OCI-LY1 (cell line): ENCODE measurements at regions not wholly inside any gene's neighbourhood (a gene's known extent, or its start where the extent isn't known, plus 50 kb on each side); places are given as distances from the start of the nearest gene placed in this dataset.

Experiments
- H2AFZ ChIP-seq: fragments of 200-600 bp; sonication (generic), shearing (Covaris generic); 2 replicates; pipeline ENCODE4 v1.6.0; 2014; ENCODE audit warnings: antibody characterized with exemption, mild to moderate bottlenecking, low read length
- H3F3A ChIP-seq: fragments of 200-600 bp; sonication (generic), shearing (Covaris generic); 2 replicates; pipeline ENCODE4 v1.6.0; 2014; ENCODE audit warnings: mild to moderate bottlenecking, antibody characterized with exemption, low read length, moderate library complexity; ENCODE audit not compliant: insufficient read depth
- H3K27ac ChIP-seq: fragments of 200-600 bp; sonication (generic); 2 replicates; pipeline ENCODE4 v1.5.1; 2014; ENCODE audit warnings: low read length, mixed run types, mild to moderate bottlenecking, low read depth; ENCODE audit not compliant: poor library complexity, severe bottlenecking
- H3K27me3 ChIP-seq: fragments of 200-600 bp; sonication (generic); 2 replicates; pipeline ENCODE4 v1.6.0; 2014; ENCODE audit warnings: antibody characterized with exemption, mild to moderate bottlenecking, low read length, moderate library complexity; ENCODE audit not compliant: insufficient read depth
- H3K36me3 ChIP-seq: fragments of 200-600 bp; sonication (generic); 2 replicates; pipeline ENCODE4 v1.6.1; 2014; ENCODE audit warnings: mild to moderate bottlenecking, antibody characterized with exemption, low read length, moderate library complexity, mixed read lengths; ENCODE audit not compliant: insufficient read depth
- H3K4me1 ChIP-seq: fragments of 200-600 bp; sonication (generic); 2 replicates; pipeline ENCODE4 v1.5.1; 2014; ENCODE audit warnings: mild to moderate bottlenecking, low read length, moderate library complexity; ENCODE audit not compliant: insufficient read depth, severe bottlenecking
- H3K4me2 ChIP-seq: fragments of 200-600 bp; sonication (generic), shearing (Covaris generic); 2 replicates; pipeline ENCODE4 v1.6.1; 2014; ENCODE audit warnings: low read length
- H3K4me3 ChIP-seq: fragments of 200-600 bp; sonication (generic); 2 replicates; pipeline ENCODE4 v1.5.1; 2014; ENCODE audit warnings: low read length, low read depth, mild to moderate bottlenecking, mixed read lengths; ENCODE audit not compliant: poor library complexity, severe bottlenecking
- H3K79me2 ChIP-seq: fragments of 200-600 bp; shearing (Covaris generic); 2 replicates; pipeline ENCODE4 v1.6.1; 2016; ENCODE audit warnings: mixed run types, low read length, mixed read lengths; ENCODE audit not compliant: insufficient read depth
- H3K9ac ChIP-seq: fragments of 200-600 bp; sonication (generic), shearing (Covaris generic); 2 replicates; pipeline ENCODE4 v1.6.1; 2014; ENCODE audit warnings: mild to moderate bottlenecking, low read length, mixed read lengths
- H3K9me2 ChIP-seq: fragments of 200-600 bp; sonication (generic), shearing (Covaris generic); 2 replicates; pipeline ENCODE4 v1.6.1; 2014; ENCODE audit warnings: low read depth, mild to moderate bottlenecking, low read length, mixed read lengths
- H3K9me3 ChIP-seq: fragments of 200-600 bp; shearing (Covaris generic); 2 replicates; pipeline ENCODE4 v1.6.1; 2014; ENCODE audit warnings: low read length, mixed read lengths
- H4K20me1 ChIP-seq: fragments of 200-600 bp; sonication (generic), shearing (Covaris generic); 2 replicates; pipeline ENCODE4 v1.6.0; 2016; ENCODE audit warnings: mild to moderate bottlenecking, low read length; ENCODE audit not compliant: insufficient read depth
- CTCF ChIP-seq: fragments of 200-600 bp; sonication (generic), shearing (Covaris generic); IDR thresholded peaks from 2 replicates; pipeline ENCODE4 v1.5.1; 2017; ENCODE audit warnings: mild to moderate bottlenecking, antibody characterized with exemption, low read length, moderate library complexity, mixed read lengths
- EZH2 ChIP-seq: fragments of 200-600 bp; sonication (generic), shearing (Covaris generic); IDR thresholded peaks from 2 replicates; pipeline ENCODE4 v1.8.0; 2017; ENCODE audit warnings: borderline replicate concordance, mixed run types, mild to moderate bottlenecking, antibody characterized with exemption, low read length, moderate library complexity, mixed read lengths

DNA sequence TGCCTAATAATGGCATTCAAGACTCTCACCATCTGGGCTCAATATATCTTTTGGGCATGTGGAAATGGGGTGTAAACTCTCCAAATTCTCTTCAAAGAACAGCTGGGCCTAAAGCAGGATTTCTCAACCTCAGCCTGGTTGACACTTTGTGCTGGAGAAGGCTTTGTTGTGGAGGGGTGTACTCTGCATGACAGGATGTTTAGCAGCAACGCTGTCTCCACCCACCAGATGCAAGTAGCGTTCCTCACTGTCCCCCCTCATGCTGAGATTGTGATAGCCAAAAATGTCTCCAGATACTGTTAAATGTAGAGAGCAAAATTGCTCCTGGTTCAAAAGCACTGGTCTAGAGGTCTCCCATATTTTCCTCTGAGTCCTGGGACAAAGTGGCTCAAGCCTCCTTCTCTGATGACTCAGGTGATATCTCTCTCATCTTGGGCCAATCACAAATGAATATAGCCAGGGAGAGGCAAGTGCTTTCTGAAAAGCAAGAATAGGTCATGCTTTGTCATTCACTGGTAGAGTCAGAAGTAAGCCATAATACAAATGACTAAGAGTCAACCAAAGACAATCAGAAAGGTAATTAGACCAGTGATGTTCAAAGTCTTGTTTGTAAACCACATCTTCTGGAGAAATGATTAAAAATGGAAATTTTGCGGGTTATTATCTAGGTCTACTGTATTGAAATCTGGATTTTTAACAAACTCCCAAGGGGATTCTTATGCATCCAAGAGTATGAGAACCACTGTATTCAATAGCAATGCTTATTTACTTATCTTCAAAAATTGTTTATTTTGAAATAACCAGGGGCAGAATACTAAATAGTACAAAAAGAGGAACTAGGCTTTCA lies 330.8 kb downstream of the PTEN start:
- H2AFZ ChIP-seq, result no peak overlapping the region
- H3K79me2 ChIP-seq, result no peaks in the 10 kb centered on the region
- H3K4me3 ChIP-seq, result no peak overlapping the region
- H3K9ac ChIP-seq, result no peak overlapping the region
- no peak overlapping the region for H3K27ac ChIP-seq
- no peaks in the 10 kb centered on the region for H4K20me1 ChIP-seq
- H3K27me3 ChIP-seq, result no peaks in the 10 kb centered on the region
- H3K36me3 ChIP-seq, result peaks cover 79% of the 10 kb centered on the region
- H3F3A ChIP-seq, result no peaks in the 10 kb centered on the region
- H3K9me2 ChIP-seq, result no peaks in the 10 kb centered on the region
- H3K4me1 ChIP-seq, result no peaks in the 10 kb centered on the region
- no peaks in the 10 kb centered on the region for H3K9me3 ChIP-seq
- no peak for TF ChIP-seq CTCF
- TF ChIP-seq EZH2, result no peak
- no peak overlapping the region for H3K4me2 ChIP-seq

DNA sequence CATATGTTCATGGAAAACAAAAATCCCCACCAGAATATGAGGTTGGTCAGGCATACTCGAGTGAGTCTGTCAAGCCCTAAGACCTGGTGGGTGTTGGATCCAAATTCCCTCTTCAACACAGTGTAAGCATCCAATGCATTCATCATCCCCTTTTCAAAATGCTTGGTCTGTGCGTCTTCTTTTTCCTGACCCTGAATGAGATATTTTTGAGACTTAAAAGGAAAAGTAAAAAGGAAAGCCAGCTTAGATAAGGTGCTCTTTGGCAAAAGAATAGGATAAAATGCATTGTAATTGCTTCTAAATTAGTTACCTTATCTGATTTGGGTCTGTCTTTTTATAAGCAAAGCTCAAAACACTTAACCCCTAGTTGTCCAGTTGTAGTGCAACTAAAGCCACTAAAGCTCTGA lies 331.5 kb downstream of the PTEN start:
- Histone ChIP-seq H3F3A (no peaks in the 10 kb centered on the region), H3K27ac (no peak overlapping the region), H2AFZ (no peak overlapping the region)

GRCh38 chr10:88195841-88196240 lies 332.4 kb downstream of the PTEN start:
- Histone ChIP-seq H3K4me2 (no peak overlapping the region), H3K79me2 (no peaks in the 10 kb centered on the region), H4K20me1 (no peaks in the 10 kb centered on the region), H3K9ac (no peak overlapping the region), H3K9me3 (no peaks in the 10 kb centered on the region), H3F3A (no peaks in the 10 kb centered on the region), H3K4me1 (no peaks in the 10 kb centered on the region), H3K4me3 (no peak overlapping the region), H3K27ac (no peak overlapping the region), H3K27me3 (no peaks in the 10 kb centered on the region), H3K36me3 (peaks cover 80% of the 10 kb centered on the region), H2AFZ (no peak overlapping the region), H3K9me2 (no peaks in the 10 kb centered on the region)
- no peak for TF ChIP-seq EZH2
- no peak for TF ChIP-seq CTCF

More for the DNA sequence above, 331.5 kb downstream of the PTEN start:
- H3K4me3 ChIP-seq, result no peak overlapping the region
- H3K4me2 ChIP-seq, result no peak overlapping the region
- TF ChIP-seq CTCF (no peak), EZH2 (no peak)
- no peaks in the 10 kb centered on the region for H3K9me2 ChIP-seq
- H3K36me3 ChIP-seq, result peaks cover 80% of the 10 kb centered on the region
- H3K79me2 ChIP-seq, result no peaks in the 10 kb centered on the region
- no peaks in the 10 kb centered on the region for H3K9me3 ChIP-seq
- no peak overlapping the region for H3K9ac ChIP-seq
- H3K4me1 ChIP-seq, result no peaks in the 10 kb centered on the region
- no peaks in the 10 kb centered on the region for H4K20me1 ChIP-seq
- no peaks in the 10 kb centered on the region for H3K27me3 ChIP-seq
